GM21526 (cell line): ENCODE measurements at regions not wholly inside any gene's neighbourhood (a gene's known extent, or its start where the extent isn't known, plus 50 kb on each side); places are given as distances from the start of the nearest gene placed in this dataset.

Experiments used
- ATAC-seq: cut with Tn5 transposase; IDR thresholded peaks from one replicate; pipeline ENCODE4 v1.9.1; 2021; ENCODE audit warnings: moderate library complexity; ENCODE audit not compliant: unreplicated experiment, low FRiP score

DNA sequence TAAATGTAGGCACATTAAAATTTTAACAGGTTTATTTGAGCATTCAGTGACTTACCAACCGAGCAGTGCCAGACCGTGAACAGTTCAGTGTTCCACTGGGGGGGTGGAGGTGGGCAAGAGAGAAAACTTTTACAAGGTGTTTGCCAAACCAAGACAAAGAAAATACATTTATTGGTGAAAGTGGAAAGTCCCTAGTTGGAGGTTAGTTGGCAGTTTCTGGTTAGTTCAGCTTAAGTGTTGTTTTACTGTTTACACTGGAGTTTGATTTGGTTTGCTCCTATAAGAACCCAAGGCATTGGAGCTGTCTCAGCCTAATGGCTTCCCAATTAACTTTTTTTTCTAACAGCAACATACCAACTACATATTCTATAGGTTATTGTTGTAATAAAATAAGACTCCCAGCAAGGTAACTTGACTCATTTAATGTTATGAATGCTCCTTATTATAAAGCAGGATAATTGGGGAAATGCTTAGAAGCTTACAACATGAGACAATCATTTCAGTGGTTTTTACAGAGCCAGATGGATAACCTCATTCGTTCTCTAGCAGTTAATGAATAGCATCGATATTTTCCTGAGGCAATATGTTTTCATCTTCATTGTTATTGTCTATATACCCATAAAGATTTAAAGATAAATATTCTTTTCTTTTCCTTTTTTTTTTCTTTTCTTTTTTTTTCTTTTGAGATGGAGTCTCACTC is 115.8 kb downstream of the ETNK1 start:
- no peak for ATAC-seq

DNA sequence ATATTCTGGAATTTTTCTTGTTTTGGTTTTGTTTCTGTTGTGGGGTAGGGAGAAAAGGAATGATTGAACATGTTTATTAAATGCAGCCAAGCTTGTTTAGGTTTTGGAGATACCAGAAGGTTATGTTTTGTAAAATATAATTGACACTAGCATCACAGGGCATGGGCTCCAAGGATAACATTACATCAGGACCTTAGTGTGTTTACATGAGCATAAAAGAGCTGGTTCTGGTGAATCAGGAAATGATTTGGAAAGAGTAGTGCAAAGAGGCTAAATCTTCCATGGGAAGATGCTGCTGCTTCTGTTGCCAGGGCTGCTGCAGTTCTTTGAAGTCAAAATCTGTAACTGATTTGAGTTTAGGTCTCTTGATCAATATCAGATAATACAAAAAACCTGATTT is 118.7 kb downstream of the ETNK1 start:
- no peak for ATAC-seq

DNA sequence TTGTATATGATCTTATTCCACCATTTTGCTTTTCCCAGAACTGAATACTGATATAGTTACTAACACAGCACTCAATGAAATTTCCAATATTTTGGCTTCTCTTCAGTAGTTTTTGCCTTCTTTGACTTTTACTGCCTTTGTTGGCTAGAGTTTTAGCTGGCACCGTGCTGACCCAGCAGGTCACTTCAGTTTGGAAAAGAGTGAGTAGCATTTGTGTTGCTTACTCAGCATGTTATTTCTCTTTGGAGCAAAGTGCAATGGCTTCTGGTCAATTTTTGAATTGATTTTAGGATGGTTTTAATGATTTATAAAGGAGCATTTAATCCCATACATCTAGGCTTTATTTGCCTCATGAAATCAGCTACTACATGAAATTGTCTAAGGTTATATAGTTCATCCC is 119.2 kb downstream of the ETNK1 start:
- no peak for ATAC-seq

DNA sequence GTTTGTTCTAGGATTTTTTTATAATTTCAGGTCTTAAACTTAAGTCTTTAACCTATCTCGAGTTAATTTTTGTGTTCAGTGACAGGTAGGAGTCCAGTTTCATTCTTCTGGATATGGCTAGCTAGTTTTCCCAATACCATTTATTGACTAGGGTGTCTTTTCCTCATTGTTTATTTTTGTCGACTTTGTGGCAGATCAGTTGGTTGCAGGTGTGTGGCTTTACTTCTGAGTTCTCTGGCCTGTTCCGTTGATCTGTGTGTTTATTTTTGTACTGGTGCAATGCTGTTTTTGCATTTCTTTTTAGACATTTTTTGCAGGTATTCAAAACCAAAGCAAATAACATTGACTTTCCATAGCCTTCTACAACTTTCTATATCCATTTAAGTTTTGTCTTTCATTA is 121.7 kb downstream of the ETNK1 start:
- no peak for ATAC-seq

DNA sequence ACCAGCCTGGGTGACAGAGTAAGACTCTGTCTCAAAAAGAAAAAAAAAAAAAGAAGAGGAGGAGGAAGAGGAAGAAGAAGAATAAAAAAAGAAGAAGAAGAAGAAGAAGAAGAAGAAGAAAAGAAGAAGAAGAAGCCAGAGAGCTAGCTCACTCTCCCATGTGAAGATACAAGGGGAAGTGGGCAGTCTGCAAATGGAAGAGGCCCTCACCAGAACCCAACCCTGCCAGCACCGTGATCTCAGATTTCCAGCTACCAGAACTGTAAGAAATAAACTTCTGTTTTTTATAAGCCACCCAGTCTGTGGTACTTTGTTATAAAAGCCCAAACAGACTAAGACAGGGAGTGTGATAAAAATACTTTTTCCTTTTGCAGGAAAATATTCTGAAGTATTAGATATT is 130.7 kb downstream of the ETNK1 start:
- no peak for ATAC-seq

DNA sequence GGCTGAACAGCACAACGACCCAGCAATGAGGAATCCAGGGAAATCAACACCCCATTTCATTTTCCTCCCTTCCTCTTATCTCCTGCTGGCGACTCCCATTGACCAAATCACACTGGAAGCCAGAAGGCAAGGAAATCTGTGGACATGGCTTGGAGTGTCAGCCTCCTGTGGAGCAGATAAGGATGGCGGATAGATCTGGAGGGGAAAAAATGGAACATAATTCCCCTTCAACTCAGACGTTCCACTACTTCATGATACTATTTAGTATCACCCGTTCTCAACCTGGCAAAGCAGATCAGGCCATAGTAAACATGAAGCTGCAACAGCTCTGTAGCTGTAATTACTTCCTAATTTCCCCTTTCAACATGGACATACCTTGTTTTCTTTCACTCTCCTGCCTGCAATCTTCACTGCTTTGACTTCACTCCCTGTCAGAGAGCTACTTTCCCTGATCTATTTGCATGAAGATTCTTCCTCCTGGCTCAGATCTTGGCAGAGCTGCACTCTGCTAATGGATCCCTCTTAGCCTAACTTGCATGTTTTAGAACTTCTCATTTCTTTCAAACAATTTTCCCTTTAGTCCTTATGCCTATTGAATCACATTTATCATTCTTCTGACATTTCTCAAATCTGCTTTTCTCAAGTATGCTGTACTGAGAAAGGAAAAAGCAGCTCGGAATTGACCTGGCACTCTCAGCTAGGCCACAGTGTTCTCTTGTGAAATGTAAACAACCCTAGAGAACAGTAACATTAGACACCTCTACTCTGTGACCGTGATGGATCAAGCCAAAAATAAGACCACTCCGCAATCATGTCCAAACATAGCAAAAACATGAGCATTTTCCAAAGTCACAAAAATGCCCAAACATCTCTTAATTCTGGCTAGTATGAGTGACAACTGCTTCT is 135.1 kb downstream of the ETNK1 start:
- ATAC-seq: no peak

DNA sequence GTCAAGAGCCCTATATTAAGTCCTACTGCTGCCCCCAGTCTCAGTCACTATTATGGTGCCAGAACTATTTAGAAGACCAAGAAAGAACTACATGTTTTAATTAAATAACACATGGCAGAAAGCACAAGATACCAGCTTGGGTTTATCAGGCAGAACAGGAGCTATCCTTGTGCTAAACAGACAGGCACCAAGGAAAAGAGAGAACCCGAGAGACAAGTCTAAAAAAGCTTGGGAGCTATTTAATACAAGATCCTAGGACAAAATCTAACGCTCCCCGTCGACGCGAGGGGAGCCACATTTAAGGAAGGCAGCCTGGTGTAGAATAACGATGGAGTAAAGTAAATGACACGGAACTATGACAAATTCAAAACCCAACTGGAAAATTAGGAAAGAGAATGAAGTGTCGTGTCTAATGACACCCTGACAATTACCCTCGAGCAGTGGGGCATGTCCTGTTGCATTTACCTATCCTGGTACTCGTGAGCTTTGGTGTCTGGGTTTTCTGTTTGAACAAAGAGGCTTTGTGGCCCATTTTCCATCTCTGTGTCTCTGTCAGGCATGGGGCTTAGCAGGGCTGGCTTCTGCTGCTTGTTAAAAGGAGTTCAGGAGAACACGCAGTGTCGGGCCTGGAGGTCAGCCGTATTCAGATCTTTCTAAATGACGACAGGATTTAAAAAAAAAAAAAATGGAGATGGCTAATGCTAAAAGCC is 140.6 kb downstream of the ETNK1 start:
- no peak for ATAC-seq

DNA sequence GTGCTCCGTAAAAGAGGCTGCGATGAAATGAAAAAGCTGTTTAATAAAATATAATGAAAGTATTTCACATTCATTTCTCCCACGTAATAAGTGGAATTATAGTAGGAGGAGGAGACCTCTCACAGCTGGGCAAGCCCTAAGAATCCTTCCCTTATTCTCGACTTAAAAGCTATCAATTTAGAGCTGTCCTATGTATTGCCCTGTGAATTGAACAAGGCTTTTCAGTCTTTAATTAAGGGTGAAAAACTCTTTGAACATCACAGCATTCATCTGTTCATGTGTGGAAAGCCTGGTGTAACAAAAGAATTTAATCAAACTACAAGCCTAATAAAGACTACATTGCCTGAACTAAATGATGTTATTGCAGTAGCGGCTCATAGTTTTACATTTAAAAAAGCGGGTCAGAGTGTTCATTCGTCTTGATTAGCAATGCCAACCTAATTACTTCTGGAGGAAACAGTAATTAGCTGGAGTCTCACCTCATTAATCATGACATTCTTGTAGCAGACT is 142.0 kb downstream of the ETNK1 start:
- no peak for ATAC-seq

DNA sequence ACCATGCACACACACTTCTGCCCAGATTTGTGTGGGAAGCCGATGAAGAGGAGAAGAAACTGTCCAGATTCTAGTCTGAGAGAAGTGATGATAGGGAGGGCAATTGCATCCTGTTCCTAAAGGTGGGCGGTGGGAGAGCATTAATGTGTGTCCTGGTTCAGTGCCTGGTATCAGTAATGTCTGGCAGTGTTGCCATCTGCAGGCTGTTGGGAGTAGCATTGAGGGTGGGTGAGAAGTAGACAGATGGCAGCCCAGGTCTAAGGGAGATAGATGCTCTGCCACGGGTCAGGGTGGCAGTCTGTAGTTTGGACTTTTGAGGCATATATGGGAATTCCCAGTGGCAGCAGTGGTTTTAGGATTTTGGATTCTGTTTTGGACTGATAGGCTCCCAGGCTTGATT is 156.4 kb downstream of the ETNK1 start:
- ATAC-seq: no peak

DNA sequence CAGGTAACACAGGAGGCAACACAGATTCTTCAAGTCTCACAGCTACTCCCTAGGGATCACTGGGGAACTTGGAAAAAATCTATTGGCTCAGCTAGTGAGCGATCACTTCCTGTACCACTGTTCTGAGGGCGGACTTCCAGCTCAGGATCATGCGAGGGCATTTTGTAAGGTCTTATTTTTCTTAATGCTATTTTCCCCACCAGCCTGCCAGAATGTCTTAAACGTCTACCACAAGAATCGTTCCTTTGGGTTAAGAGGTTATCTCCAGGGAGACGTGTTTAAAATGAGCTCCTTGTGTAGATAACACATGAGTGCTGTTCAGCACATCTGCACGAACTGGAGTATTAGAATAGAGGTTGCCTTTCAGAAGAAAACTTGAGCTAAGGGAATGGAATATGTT is 162.6 kb downstream of the ETNK1 start:
- ATAC-seq: no peak

DNA sequence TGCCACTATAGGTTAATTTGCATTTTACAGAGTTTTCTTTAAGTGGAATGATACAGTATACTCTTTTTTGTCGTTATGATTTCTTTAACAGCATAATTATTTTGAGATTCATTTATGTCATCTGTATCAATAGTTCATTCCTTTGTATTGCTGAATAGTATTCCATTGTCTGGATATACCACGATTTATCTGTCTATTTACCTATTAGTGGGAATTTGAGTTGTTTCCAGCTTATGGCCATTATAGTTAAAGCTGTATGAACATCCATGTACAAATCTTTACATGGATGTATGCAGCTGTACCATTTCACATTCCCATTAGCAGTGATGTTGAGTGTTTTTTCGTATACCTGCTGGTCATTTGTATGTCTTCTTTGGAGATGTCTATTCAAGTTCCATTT is 163.9 kb downstream of the ETNK1 start:
- ATAC-seq: no peak

DNA sequence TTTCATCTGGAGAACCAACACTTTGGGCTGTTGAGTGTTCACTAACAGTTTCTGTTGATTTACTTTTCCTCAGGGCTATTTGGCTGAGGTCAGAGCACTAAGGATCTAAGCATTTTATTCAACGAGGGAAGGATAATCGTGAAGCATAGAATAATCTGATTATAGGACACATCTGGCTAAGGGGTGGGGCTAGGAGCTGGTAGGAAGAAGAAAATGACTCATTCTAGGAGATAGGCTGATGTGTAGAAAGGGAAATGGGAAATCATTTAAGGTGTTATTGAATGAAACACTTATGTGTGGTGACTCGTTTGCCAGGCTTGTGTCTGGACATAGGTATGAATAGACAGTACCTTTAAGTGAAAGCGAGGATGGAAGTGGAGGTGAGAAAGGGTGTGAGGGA is 167.2 kb downstream of the ETNK1 start:
- no peak for ATAC-seq

DNA sequence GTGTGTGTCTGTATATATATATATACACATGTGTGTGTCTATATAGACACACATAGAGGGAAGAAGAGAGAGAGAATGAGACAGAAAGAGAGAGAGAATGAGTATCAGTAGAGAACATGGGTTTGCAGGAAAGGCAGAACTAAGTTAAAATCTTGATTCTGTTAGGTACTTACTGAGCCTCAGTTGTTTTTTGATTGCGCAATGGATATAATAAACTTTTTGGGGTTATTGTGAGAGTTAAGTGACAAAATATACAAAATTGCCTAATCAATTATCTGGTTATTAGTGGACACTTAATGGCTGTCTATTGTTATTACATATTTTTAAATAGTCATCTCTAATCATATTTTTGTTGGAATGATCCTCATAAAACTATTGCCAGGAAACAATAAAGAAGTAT is 169.0 kb downstream of the ETNK1 start:
- ATAC-seq: no peak

DNA sequence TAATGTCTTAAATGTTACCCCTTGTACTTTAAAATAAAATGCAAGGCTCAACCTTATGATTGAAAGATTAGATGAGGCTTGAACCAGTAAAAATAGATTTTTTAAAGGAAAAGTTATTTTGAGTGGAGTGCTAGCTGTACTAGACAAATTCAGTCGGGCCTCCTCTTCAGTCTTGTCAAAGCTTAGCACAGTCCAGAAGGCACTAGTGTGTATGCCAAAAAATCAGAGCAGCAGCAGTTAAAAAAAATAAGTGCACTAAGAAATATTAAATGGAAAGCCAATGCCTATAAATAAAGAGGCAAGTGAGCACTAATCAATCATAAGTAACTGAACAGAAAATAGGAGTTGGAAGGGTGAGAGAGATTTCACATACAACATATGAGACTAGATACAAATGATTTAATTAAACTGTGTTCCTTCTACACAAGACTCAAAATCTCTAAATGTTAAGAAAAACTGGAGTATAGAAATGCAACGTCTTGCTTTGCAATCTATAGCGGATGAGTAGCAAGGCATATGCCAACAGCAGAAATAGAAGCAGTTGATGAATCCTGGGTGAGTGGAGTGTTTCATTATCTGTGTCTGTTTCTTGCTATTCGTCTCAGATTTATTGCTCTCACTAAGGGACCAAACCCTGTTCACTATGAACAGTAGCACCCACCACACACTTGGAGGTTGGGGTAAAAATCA is 172.1 kb downstream of the ETNK1 start:
- no peak for ATAC-seq

DNA sequence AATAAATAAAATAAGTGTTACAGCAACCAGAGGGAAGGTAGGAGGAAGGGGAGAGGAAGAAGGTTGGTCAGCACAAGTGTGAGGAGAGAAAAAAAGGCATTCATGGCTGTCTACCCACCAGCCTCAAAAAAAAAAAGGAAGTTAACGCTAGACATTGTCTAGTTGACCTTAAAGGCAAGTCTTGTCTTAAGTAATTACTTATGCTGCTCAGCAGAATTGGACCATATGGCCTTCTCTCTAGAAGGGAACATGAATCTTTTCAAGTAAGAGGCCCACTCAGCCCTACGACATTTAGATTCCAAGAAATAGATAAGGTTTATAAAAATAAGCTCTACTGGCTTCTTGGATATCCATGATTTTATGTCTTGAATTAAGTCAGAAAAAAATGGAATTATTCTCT is 172.7 kb downstream of the ETNK1 start:
- ATAC-seq: no peak

DNA sequence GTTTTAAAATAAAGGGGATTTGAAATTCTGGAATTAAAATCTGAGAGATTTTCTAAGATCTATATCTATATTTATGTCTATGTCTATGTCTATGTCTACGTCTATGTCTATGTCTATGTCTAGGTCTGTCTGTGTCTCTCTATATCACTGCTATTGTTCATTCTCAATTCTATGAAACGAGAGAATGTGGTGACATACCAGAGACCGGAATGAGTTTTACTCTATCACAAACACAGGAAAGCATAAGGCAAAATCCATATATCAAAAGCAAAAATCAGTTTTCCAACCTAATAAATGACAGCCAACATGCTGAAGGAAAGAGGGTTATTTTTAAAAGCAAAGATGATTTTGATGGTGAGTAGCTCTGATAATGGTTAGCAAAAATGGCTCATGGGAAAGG is 173.1 kb downstream of the ETNK1 start:
- ATAC-seq: no peak

DNA sequence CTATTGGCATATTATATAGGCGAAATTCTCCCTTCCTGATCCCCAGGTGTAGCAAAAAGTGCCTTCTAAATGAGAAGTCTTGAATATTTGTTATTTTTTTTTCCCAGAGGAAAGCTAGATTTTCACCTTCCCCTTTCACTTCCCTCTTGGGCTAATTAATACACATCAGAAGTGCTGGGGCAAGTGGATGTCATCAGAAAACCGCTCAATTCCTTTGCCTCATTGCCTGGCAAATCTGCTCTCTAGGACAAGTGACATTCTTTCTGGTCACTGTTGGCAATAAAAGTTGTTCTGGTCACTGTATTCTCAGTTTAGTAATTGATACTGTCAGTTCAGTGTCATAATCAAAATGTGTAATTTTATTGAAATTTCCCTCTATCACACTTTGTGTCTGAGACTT is 174.5 kb downstream of the ETNK1 start:
- no peak for ATAC-seq

DNA sequence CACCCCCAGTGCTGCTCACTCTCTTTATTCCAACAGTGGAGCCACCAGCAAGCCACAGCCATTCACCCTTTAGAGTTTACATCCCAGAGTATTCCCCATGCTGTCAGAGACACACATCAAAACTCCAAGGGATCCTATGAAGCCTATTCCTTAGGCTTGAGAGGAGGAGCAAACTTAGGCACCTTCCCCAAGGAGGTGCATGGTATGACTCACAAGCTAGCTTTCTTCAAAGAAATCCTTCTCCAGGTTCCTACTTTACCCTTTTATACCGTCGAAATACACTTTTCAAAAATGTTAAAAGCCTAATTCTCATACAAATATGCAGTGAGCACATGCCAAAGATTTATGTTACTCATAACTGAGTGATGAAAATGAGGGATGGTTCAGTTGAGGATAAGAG is 175.4 kb downstream of the ETNK1 start:
- no peak for ATAC-seq

DNA sequence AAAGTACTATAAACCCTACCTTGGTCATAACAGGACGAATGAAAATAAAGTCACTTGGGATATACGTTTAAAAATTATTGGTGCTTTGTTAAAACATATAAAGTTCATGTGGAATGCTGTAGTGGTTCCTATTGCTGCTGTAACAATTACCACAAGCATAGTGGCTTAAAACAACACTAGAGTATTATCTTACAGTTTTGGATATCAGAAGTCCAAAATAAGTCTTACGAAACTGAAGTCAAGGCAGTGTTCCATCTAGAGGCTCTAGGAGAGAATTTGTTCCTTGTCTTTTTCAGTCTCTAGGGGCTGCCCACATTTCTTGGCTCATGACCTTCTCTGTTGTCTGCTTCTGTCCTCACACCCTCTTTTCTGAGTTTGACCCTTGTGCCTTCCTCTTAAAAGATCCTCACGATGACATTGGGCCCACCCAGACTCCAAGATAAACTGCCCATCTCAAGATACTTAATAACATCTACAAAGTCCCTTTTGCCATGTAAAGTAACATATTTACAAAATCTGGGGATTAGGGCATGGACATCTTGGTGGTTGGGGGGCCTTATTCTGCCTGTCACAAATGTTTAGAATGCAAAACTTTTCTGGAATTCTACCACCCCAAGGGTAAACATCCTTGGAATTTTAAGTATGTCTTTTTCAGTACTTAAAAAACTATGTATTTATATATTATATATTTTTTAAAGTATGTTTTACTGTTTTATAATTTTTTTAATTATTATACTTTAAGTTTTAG is 178.1 kb downstream of the ETNK1 start:
- no peak for ATAC-seq

DNA sequence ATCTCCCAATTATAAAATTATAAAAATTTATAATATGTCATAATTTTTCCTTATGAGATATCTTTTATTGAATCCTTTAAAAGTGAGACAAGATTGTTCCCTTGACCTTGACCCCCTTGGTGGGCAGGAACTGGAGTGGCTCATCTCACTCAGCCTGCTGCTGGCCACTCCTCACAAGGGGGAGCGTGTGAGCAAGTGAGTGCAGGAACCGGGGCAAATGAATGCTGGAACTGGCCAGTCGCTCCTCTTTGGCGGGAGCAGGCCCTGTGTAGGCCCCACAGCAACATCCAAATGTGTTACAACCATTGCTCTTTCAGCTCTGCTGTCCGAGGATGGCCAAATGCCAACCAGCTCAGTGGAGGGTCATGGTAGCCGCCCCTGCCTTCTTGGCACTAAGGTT is 178.8 kb downstream of the ETNK1 start:
- no peak for ATAC-seq
